Stomach smooth muscle (tissue), 2 donors: ENCODE measurements at regions not wholly inside any gene's neighbourhood (a gene's known extent, or its start where the extent isn't known, plus 50 kb on each side); places are given as distances from the start of the nearest gene placed in this dataset.

Source experiments
- H3K27ac ChIP-seq: one replicate; pipeline ENCODE4 v1.7.0; 2013; ENCODE audit warnings: mild to moderate bottlenecking, low read length, inconsistent platforms
- H3K27me3 ChIP-seq, 2 donors: one replicate each; pipeline ENCODE4 v1.7.0; 2013; ENCODE audit warnings: low read length in 2 of 2; ENCODE audit not compliant: insufficient read depth in 2 of 2, control insufficient read depth in 1 of 2
- H3K36me3 ChIP-seq, 2 donors: one replicate each; pipeline ENCODE4 v1.7.0; 2013; ENCODE audit warnings: low read length in 2 of 2; ENCODE audit not compliant: control insufficient read depth in 2 of 2, insufficient read depth in 2 of 2
- H3K4me1 ChIP-seq: one replicate; pipeline ENCODE4 v1.7.0; 2013; ENCODE audit warnings: low read length; ENCODE audit not compliant: control insufficient read depth, insufficient read depth
- H3K4me3 ChIP-seq, 2 donors: one replicate each; pipeline ENCODE4 v1.7.0; 2013; ENCODE audit warnings: low read length in 2 of 2
- H3K9ac ChIP-seq, 2 donors: one replicate each; pipeline ENCODE4 v1.7.0; 2013; ENCODE audit warnings: low read length in 2 of 2, mild to moderate bottlenecking in 1 of 2
- H3K9me3 ChIP-seq, 2 donors: one replicate each; pipeline ENCODE4 v1.7.0; 2013; ENCODE audit warnings: low read length in 2 of 2; ENCODE audit not compliant: control insufficient read depth in 2 of 2
- donor health status: healthy.
- donor health status: Pancreatic carcinoma.

DNA sequence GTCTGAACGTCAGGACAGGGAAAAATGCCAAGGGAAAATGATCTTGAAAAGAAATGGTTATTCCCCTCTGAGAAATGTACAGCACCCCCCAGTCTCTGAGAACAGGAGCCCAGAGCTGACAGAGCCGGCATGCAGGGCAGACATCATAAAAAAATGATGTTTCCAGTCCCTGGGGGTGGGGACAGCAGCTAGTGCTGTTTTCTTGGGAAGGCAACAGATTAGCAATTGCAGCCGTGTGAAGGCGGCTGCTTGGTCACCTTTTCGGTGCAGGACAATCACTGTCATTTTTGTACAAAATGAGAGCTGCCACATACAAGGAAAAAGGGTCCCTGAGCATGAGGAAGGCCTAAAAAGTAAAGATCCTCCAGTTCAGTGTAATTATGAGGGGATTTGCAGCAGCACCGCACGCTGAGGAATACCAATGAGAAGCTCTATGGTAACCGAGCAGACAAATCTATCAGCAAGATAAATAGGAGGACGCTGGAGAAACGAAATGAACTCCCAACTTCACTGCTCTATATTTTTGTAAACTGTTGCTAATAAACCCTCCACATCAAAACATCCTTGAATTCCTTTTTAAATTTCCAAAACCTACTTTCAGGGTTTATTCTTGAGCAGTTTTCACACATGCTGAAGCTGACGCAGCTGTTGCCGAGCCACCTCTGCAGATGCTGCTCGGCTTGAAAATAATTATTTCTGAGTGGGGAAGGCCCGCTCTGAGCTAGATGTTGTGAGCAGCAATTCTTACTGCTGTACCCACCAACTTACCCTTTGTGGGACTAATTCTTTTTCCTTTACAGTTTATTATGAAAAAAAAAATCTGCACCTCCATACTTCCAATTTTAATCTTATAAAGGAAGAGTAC lies 98.2 kb upstream of the NEBL start:
- Histone ChIP-seq H3K4me1 (peaks cover 4% of the 10 kb centered on the region), H3K36me3 (no peaks in the 10 kb centered on the region), H3K9ac (no peak overlapping the region), H3K4me3 (peak overlapping the region in 1 of 2 donors; percentile 35), H3K27me3 (peaks cover 0 to 2% of the 10 kb centered on the region in 2 donors), H3K27ac (no peak overlapping the region), H3K9me3 (no peaks in the 10 kb centered on the region)

GRCh38 chr10:20993830-20994527 lies 96.9 kb upstream of the NEBL start:
- Histone ChIP-seq H3K27me3 (peaks cover 0 to 2% of the 10 kb centered on the region in 2 donors), H3K9me3 (no peaks in the 10 kb centered on the region), H3K9ac (no peak overlapping the region), H3K4me3 (no peak overlapping the region), H3K27ac (no peak overlapping the region), H3K36me3 (no peaks in the 10 kb centered on the region), H3K4me1 (peaks cover 4% of the 10 kb centered on the region)

GRCh38 chr10:20993389-20993788 lies 96.3 kb upstream of the NEBL start:
- Histone ChIP-seq H3K9me3 (no peaks in the 10 kb centered on the region), H3K4me3 (no peak overlapping the region), H3K27me3 (peaks cover 0 to 2% of the 10 kb centered on the region in 2 donors), H3K36me3 (no peaks in the 10 kb centered on the region), H3K27ac (no peak overlapping the region), H3K9ac (no peak overlapping the region), H3K4me1 (peaks cover 4% of the 10 kb centered on the region)

DNA sequence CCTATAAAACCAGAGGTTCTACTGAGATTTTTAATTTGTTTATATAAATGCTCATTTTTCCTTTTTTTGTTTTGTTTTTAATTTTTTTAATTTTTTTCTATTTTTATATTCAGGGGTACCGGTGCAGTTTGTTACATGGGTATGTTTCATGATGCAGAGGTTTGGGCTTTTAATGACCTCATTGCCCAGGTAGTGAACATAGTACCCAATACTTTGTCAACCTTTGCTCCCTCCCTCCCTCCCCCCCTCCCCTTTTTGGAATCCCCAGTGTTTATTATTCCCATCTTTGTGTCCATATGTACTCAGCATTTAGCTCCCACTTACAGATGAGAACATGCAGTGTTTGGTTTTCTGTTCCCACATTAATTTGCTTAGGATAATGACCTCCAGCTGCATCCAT lies 94.4 kb upstream of the NEBL start:
- Histone ChIP-seq H3K36me3 (no peaks in the 10 kb centered on the region), H3K27me3 (peaks cover 0 to 2% of the 10 kb centered on the region in 2 donors), H3K4me3 (no peak overlapping the region), H3K9me3 (no peaks in the 10 kb centered on the region), H3K4me1 (peaks cover 4% of the 10 kb centered on the region), H3K9ac (no peak overlapping the region), H3K27ac (no peak overlapping the region)

- no peak overlapping the region for H3K4me3 ChIP-seq
- H3K36me3 ChIP-seq, result no peaks in the 10 kb centered on the region
- peaks cover 0 to 2% of the 10 kb centered on the region in 2 donors for H3K27me3 ChIP-seq
- peaks cover 4% of the 10 kb centered on the region for H3K4me1 ChIP-seq
- no peak overlapping the region for H3K9ac ChIP-seq
- H3K27ac ChIP-seq, result no peak overlapping the region
- H3K9me3 ChIP-seq, result no peaks in the 10 kb centered on the region
Observed at GRCh38 chr10:20990604-20991003, 93.5 kb upstream of the NEBL start.

- H3K4me3 ChIP-seq, result no peak overlapping the region
Observed at GRCh38 chr10:20988357-20988983, 91.4 kb upstream of the NEBL start.

DNA sequence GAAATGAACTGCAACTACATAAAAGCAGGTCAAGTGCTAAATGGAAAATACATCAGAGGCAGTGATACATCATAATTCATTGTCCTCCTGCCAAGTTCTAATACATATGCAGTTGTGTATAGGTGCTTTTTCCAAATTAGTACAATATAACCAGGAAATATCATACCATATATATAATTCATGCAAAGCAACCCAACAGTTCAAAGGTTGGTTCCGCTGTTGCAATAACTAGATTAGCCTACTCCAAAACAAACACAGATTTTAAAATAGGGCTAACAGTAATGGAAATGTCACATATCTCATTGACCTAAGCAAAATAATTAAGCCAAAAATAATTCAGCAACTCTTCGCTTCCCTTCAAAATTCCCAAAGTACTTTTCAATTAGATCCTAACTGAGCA lies 88.9 kb upstream of the NEBL start:
- Histone ChIP-seq H3K27ac (no peak overlapping the region), H3K27me3 (no peaks in the 10 kb centered on the region), H3K36me3 (no peaks in the 10 kb centered on the region), H3K9ac (no peak overlapping the region), H3K4me3 (no peak overlapping the region), H3K9me3 (peaks cover 2 to 4% of the 10 kb centered on the region in 2 donors), H3K4me1 (no peaks in the 10 kb centered on the region)

More at GRCh38 chr10:20988357-20988983, 91.4 kb upstream of the NEBL start:
- Histone ChIP-seq H3K27ac (no peak overlapping the region), H3K36me3 (no peaks in the 10 kb centered on the region), H3K9me3 (no peaks in the 10 kb centered on the region), H3K27me3 (no peaks in the 10 kb centered on the region), H3K4me1 (no peaks in the 10 kb centered on the region), H3K9ac (no peak overlapping the region)

GRCh38 chr10:20984662-20985061 lies 87.6 kb upstream of the NEBL start:
- Histone ChIP-seq H3K36me3 (no peaks in the 10 kb centered on the region), H3K27ac (no peak overlapping the region), H3K4me1 (no peaks in the 10 kb centered on the region), H3K4me3 (no peak overlapping the region), H3K9ac (no peak overlapping the region), H3K27me3 (no peaks in the 10 kb centered on the region), H3K9me3 (peaks cover 2 to 4% of the 10 kb centered on the region in 2 donors)

- no peaks in the 10 kb centered on the region for H3K4me1 ChIP-seq
- no peaks in the 10 kb centered on the region for H3K27me3 ChIP-seq
- H3K36me3 ChIP-seq, result no peaks in the 10 kb centered on the region
- peaks cover 2 to 4% of the 10 kb centered on the region in 2 donors for H3K9me3 ChIP-seq
- H3K9ac ChIP-seq, result no peak overlapping the region
- H3K4me3 ChIP-seq, result no peak overlapping the region
- H3K27ac ChIP-seq, result no peak overlapping the region
Observed at GRCh38 chr10:20981419-20981953, 84.4 kb upstream of the NEBL start.

DNA sequence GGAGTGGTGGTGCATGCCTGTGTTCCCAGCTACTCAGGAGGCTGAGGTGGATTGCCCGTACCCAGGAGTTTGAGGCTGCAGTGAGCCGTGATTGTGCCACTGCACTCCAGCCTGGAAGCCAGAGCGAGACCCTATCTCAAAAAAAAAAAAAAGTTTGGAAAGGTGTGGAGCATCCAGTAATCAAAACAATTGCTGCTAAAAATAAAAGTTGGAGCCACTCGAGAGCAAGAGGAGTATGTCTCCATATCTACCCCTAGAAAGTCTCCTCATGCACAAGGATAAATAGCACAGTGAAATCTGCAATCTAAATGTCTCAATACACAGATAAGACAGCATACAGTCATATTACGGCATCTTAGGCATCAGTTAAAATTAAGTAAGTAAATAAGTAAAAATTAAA lies 81.5 kb upstream of the NEBL start:
- H3K27ac ChIP-seq, result no peak overlapping the region
- no peak overlapping the region for H3K9ac ChIP-seq
- H3K4me3 ChIP-seq, result no peak overlapping the region
- H3K27me3 ChIP-seq, result no peaks in the 10 kb centered on the region
- no peaks in the 10 kb centered on the region for H3K4me1 ChIP-seq
- H3K36me3 ChIP-seq, result no peaks in the 10 kb centered on the region
- peaks cover 2 to 4% of the 10 kb centered on the region in 2 donors for H3K9me3 ChIP-seq
